ENCODE measurements at regions not wholly inside any gene's neighbourhood (a gene's known extent, or its start where the extent isn't known, plus 50 kb on each side); places are given as distances from the start of the nearest gene placed in this dataset.

GRCh38 chr2:146246002-146246735 lies 1598.7 kb upstream of the ACVR2A start:
- no peak for DNase-seq
- H3K9me3 ChIP-seq (ENCODE audit: insufficient read depth, low read depth): no peaks in the 10 kb centered on the region

GRCh38 chr2:146244830-146245229 lies 1600.0 kb upstream of the ACVR2A start:
- TF ChIP-seq CTCF (conservative IDR thresholded peaks at IDR 0.05): no peak
- no peak for TF ChIP-seq EZH2 (IDR thresholded peaks at IDR 0.05; ENCODE audit: low read depth)
- no peak overlapping the region for H3K4me3 ChIP-seq
- no peak overlapping the region for H3K4me2 ChIP-seq
- no peaks in the 10 kb centered on the region for H3K4me1 ChIP-seq (replicated peaks; ENCODE audit: insufficient read depth)
- H4K20me1 ChIP-seq (ENCODE audit: insufficient read depth): no peaks in the 10 kb centered on the region
- no TSS peak for BruUV-seq (replicated peaks)
- POLR2A ChIA-PET (ENCODE audit: unreplicated experiment): no interaction called here
- no peak overlapping the region for H3K27ac ChIP-seq
- intact Hi-C loops (cut with micrococcal nuclease; ENCODE audit: unreplicated experiment): no loop called here
- CTCF ChIA-PET: no interaction called here
- H3K79me2 ChIP-seq (ENCODE audit: low read depth): no peaks in the 10 kb centered on the region
- H3K36me3 ChIP-seq (ENCODE audit: low read depth): no peaks in the 10 kb centered on the region
- no peaks in the 10 kb centered on the region for H3K9me2 ChIP-seq (ENCODE audit: insufficient read depth)
- no peaks in the 10 kb centered on the region for H3K27me3 ChIP-seq (ENCODE audit: insufficient read depth, low read depth)
- DNase-seq: no peak
- H2AFZ ChIP-seq: no peak overlapping the region
- H3K9me3 ChIP-seq (ENCODE audit: insufficient read depth, low read depth): no peaks in the 10 kb centered on the region
- no peaks in the 10 kb centered on the region for H3F3A ChIP-seq (ENCODE audit: insufficient read depth, low read depth)

More at GRCh38 chr2:146246002-146246735, 1598.7 kb upstream of the ACVR2A start:
- no peaks in the 10 kb centered on the region for H3K79me2 ChIP-seq (ENCODE audit: low read depth)
- H3K4me1 ChIP-seq (replicated peaks; ENCODE audit: insufficient read depth): no peaks in the 10 kb centered on the region
- H3K36me3 ChIP-seq (ENCODE audit: low read depth): no peaks in the 10 kb centered on the region
- no peak overlapping the region for H3K4me2 ChIP-seq
- H3K27ac ChIP-seq: no peak overlapping the region
- ChIA-PET POLR2A (ENCODE audit: unreplicated experiment) (no interaction called here), CTCF (no interaction called here)
- BruUV-seq (replicated peaks): no TSS peak
- TF ChIP-seq EZH2 (IDR thresholded peaks at IDR 0.05; ENCODE audit: low read depth): no peak
- no peak for TF ChIP-seq CTCF (conservative IDR thresholded peaks at IDR 0.05)
- H3K9me2 ChIP-seq (ENCODE audit: insufficient read depth): no peaks in the 10 kb centered on the region
- no peak overlapping the region for H2AFZ ChIP-seq
- no peaks in the 10 kb centered on the region for H4K20me1 ChIP-seq (ENCODE audit: insufficient read depth)
- H3K27me3 ChIP-seq (ENCODE audit: insufficient read depth, low read depth): no peaks in the 10 kb centered on the region
- H3F3A ChIP-seq (ENCODE audit: insufficient read depth, low read depth): no peaks in the 10 kb centered on the region
- H3K4me3 ChIP-seq: no peak overlapping the region
- intact Hi-C loops (cut with micrococcal nuclease; ENCODE audit: unreplicated experiment): no loop called here

DNA sequence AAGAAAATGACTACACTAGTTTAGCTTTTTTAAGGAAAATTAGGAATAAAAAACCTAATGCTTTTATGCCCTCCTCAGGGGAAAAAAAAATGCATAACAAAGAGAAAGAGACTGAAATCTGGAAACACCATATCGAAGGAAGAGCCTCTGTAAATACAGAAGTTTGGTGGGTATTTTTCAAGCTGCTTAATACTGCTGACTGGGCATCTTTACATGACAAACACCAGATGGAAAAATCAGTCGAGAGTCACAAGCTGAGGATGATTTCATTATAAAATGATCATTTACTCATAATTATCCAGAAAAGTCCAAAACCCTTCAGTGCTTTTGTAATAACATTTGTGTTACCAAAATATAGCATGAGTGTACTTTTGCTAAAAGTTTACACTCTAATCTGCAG lies 1600.7 kb upstream of the ACVR2A start:
- no peak for DNase-seq
- no peak for TF ChIP-seq CTCF (conservative IDR thresholded peaks at IDR 0.05)
- TF ChIP-seq EZH2 (IDR thresholded peaks at IDR 0.05; ENCODE audit: low read depth): no peak
- Histone ChIP-seq H3K4me3 (no peak overlapping the region), H3K27me3 (ENCODE audit: insufficient read depth, low read depth) (no peaks in the 10 kb centered on the region), H2AFZ (no peak overlapping the region), H3K4me2 (no peak overlapping the region), H3F3A (ENCODE audit: insufficient read depth, low read depth) (no peaks in the 10 kb centered on the region), H3K9me2 (ENCODE audit: insufficient read depth) (no peaks in the 10 kb centered on the region), H4K20me1 (ENCODE audit: insufficient read depth) (no peaks in the 10 kb centered on the region), H3K36me3 (ENCODE audit: low read depth) (no peaks in the 10 kb centered on the region), H3K27ac (no peak overlapping the region), H3K79me2 (ENCODE audit: low read depth) (no peaks in the 10 kb centered on the region), H3K9me3 (ENCODE audit: insufficient read depth, low read depth) (no peaks in the 10 kb centered on the region), H3K4me1 (replicated peaks; ENCODE audit: insufficient read depth) (no peaks in the 10 kb centered on the region)
- POLR2A ChIA-PET (ENCODE audit: unreplicated experiment): no interaction called here
- CTCF ChIA-PET: no interaction called here
- no TSS peak for BruUV-seq (replicated peaks)
- intact Hi-C loops (cut with micrococcal nuclease; ENCODE audit: unreplicated experiment): no loop called here
